Activated T-helper 17 cell treated with anti-CD3 and anti-CD28 coated beads, Interleukin-2, amount 50 U/mL, for 72 hours (primary cell): ENCODE measurements at regions not wholly inside any gene's neighbourhood (a gene's known extent, or its start where the extent isn't known, plus 50 kb on each side); places are given as distances from the start of the nearest gene placed in this dataset.
"Not testable (repeated sequence)": the region's sequence is repeated elsewhere in the genome, so short reads cannot be mapped to it uniquely, and the experiment has no call there.

Experiments used
- ATAC-seq: fragments of 150-1000 bp; cut with Tn5 transposase; replicated peaks from 2 replicates; pipeline ENCODE4 v1.10.0; 2021; ENCODE audit warnings: mild to moderate bottlenecking, moderate library complexity
- H3K27ac Mint-ChIP-seq: one replicate; pipeline ENCODE4 v1.8.0; 2022; ENCODE audit warnings: mixed read lengths
- H3K27me3 Mint-ChIP-seq: one replicate; pipeline ENCODE4 v1.8.0; 2022; ENCODE audit warnings: mixed read lengths
- H3K36me3 Mint-ChIP-seq: one replicate; pipeline ENCODE4 v1.8.0; 2022; ENCODE audit warnings: low read depth, mild to moderate bottlenecking, mixed read lengths
- H3K4me1 Mint-ChIP-seq: one replicate; pipeline ENCODE4 v1.8.0; 2022; ENCODE audit warnings: mixed read lengths
- H3K4me3 Mint-ChIP-seq: one replicate; pipeline ENCODE4 v1.8.0; 2022; ENCODE audit warnings: mild to moderate bottlenecking, mixed read lengths
- H3K9me3 Mint-ChIP-seq: one replicate; pipeline ENCODE4 v1.8.0; 2022; ENCODE audit warnings: mixed read lengths

GRCh38 chr10:64626924-64627323 lies 1105.7 kb downstream of the REEP3 start:
- ATAC-seq = no peak
- H3K36me3 Mint-ChIP-seq = no peaks in the 10 kb centered on the region

GRCh38 chr10:64630534-64630933 lies 1109.3 kb downstream of the REEP3 start:
- no peak overlapping the region for H3K27ac Mint-ChIP-seq
- H3K9me3 Mint-ChIP-seq = no peaks in the 10 kb centered on the region
- no peaks in the 10 kb centered on the region for H3K27me3 Mint-ChIP-seq
- H3K4me1 Mint-ChIP-seq = no peaks in the 10 kb centered on the region
- no peaks in the 10 kb centered on the region for H3K36me3 Mint-ChIP-seq
- no peak for ATAC-seq
- no peak overlapping the region for H3K4me3 Mint-ChIP-seq

More at GRCh38 chr10:64626924-64627323, 1105.7 kb downstream of the REEP3 start:
- Mint-ChIP-seq H3K27ac (no peak overlapping the region), H3K4me1 (no peaks in the 10 kb centered on the region), H3K4me3 (no peak overlapping the region), H3K9me3 (no peaks in the 10 kb centered on the region), H3K27me3 (no peaks in the 10 kb centered on the region)

GRCh38 chr10:64635906-64636305 lies 1114.7 kb downstream of the REEP3 start:
- no peaks in the 10 kb centered on the region for H3K36me3 Mint-ChIP-seq
- ATAC-seq = no peak

GRCh38 chr10:64636461-64636860 lies 1115.3 kb downstream of the REEP3 start:
- no peak for ATAC-seq
- Mint-ChIP-seq H3K4me1 (no peaks in the 10 kb centered on the region), H3K27me3 (no peaks in the 10 kb centered on the region), H3K27ac (no peak overlapping the region), H3K4me3 (no peak overlapping the region), H3K9me3 (no peaks in the 10 kb centered on the region), H3K36me3 (no peaks in the 10 kb centered on the region)

More at GRCh38 chr10:64635906-64636305, 1114.7 kb downstream of the REEP3 start:
- H3K27me3 Mint-ChIP-seq = no peaks in the 10 kb centered on the region
- no peaks in the 10 kb centered on the region for H3K4me1 Mint-ChIP-seq
- no peaks in the 10 kb centered on the region for H3K9me3 Mint-ChIP-seq
- no peak overlapping the region for H3K27ac Mint-ChIP-seq
- H3K4me3 Mint-ChIP-seq = no peak overlapping the region

GRCh38 chr10:64637939-64638338 lies 1116.7 kb downstream of the REEP3 start:
- no peak for ATAC-seq
- Mint-ChIP-seq H3K27ac (no peak overlapping the region), H3K36me3 (no peaks in the 10 kb centered on the region), H3K9me3 (no peaks in the 10 kb centered on the region), H3K27me3 (no peaks in the 10 kb centered on the region), H3K4me1 (no peaks in the 10 kb centered on the region), H3K4me3 (no peak overlapping the region)

- ATAC-seq = no peak
- H3K36me3 Mint-ChIP-seq = no peaks in the 10 kb centered on the region
- no peaks in the 10 kb centered on the region for H3K27me3 Mint-ChIP-seq
- no peaks in the 10 kb centered on the region for H3K4me1 Mint-ChIP-seq
- peaks cover 4% of the 10 kb centered on the region for H3K9me3 Mint-ChIP-seq
- H3K4me3 Mint-ChIP-seq = no peak overlapping the region
- H3K27ac Mint-ChIP-seq = no peak overlapping the region
Measured at GRCh38 chr10:64648915-64649314, 1127.7 kb downstream of the REEP3 start.

GRCh38 chr10:64658528-64658927 lies 1137.3 kb downstream of the REEP3 start:
- Mint-ChIP-seq H3K9me3 (peaks cover 13% of the 10 kb centered on the region), H3K27me3 (no peaks in the 10 kb centered on the region), H3K27ac (no peak overlapping the region), H3K4me1 (no peaks in the 10 kb centered on the region), H3K36me3 (no peaks in the 10 kb centered on the region), H3K4me3 (no peak overlapping the region)
- ATAC-seq = no peak

GRCh38 chr10:64659311-64659710 lies 1138.1 kb downstream of the REEP3 start:
- Mint-ChIP-seq H3K4me1 (no peaks in the 10 kb centered on the region), H3K27ac (no peak overlapping the region), H3K4me3 (no peak overlapping the region)

GRCh38 chr10:64682043-64682442 lies 1160.8 kb downstream of the REEP3 start:
- no peaks in the 10 kb centered on the region for H3K27me3 Mint-ChIP-seq
- H3K4me1 Mint-ChIP-seq = no peaks in the 10 kb centered on the region
- no peaks in the 10 kb centered on the region for H3K36me3 Mint-ChIP-seq
- H3K9me3 Mint-ChIP-seq = peaks cover 8% of the 10 kb centered on the region
- no peak overlapping the region for H3K27ac Mint-ChIP-seq
- ATAC-seq = no peak
- no peak overlapping the region for H3K4me3 Mint-ChIP-seq

More at GRCh38 chr10:64659311-64659710, 1138.1 kb downstream of the REEP3 start:
- no peaks in the 10 kb centered on the region for H3K27me3 Mint-ChIP-seq
- no peak for ATAC-seq
- H3K36me3 Mint-ChIP-seq = no peaks in the 10 kb centered on the region
- peaks cover 13% of the 10 kb centered on the region for H3K9me3 Mint-ChIP-seq

- no peaks in the 10 kb centered on the region for H3K4me1 Mint-ChIP-seq
- no peak for ATAC-seq
- no peak overlapping the region for H3K27ac Mint-ChIP-seq
- H3K9me3 Mint-ChIP-seq = no peaks in the 10 kb centered on the region
- H3K4me3 Mint-ChIP-seq = no peak overlapping the region
- no peaks in the 10 kb centered on the region for H3K36me3 Mint-ChIP-seq
- H3K27me3 Mint-ChIP-seq = no peaks in the 10 kb centered on the region
Measured at GRCh38 chr10:64690194-64690593, 1169.0 kb downstream of the REEP3 start.

GRCh38 chr10:64699244-64699643 lies 1178.0 kb downstream of the REEP3 start:
- H3K4me3 Mint-ChIP-seq = no peak overlapping the region
- H3K27me3 Mint-ChIP-seq = no peaks in the 10 kb centered on the region
- ATAC-seq = no peak
- H3K36me3 Mint-ChIP-seq = no peaks in the 10 kb centered on the region
- peaks cover 11% of the 10 kb centered on the region for H3K9me3 Mint-ChIP-seq
- no peaks in the 10 kb centered on the region for H3K4me1 Mint-ChIP-seq
- no peak overlapping the region for H3K27ac Mint-ChIP-seq

- not testable (repeated sequence) for H3K27me3 Mint-ChIP-seq, H3K27ac Mint-ChIP-seq, H3K36me3 Mint-ChIP-seq, ATAC-seq, H3K4me3 Mint-ChIP-seq, H3K4me1 Mint-ChIP-seq
- H3K9me3 Mint-ChIP-seq = peaks cover 11% of the 10 kb centered on the region
Measured at GRCh38 chr10:64702086-64702485, 1180.9 kb downstream of the REEP3 start.

- Mint-ChIP-seq H3K9me3 (peaks cover 7% of the 10 kb centered on the region), H3K27ac (no peak overlapping the region), H3K36me3 (no peaks in the 10 kb centered on the region), H3K4me3 (no peak overlapping the region), H3K27me3 (no peaks in the 10 kb centered on the region), H3K4me1 (no peaks in the 10 kb centered on the region)
- ATAC-seq = no peak
Measured at GRCh38 chr10:64708884-64709681, 1187.9 kb downstream of the REEP3 start.

GRCh38 chr10:64726466-64726865 lies 1205.3 kb downstream of the REEP3 start:
- no peak overlapping the region for H3K27ac Mint-ChIP-seq
- ATAC-seq = no peak
- no peaks in the 10 kb centered on the region for H3K9me3 Mint-ChIP-seq
- no peaks in the 10 kb centered on the region for H3K27me3 Mint-ChIP-seq
- H3K4me3 Mint-ChIP-seq = no peak overlapping the region
- H3K36me3 Mint-ChIP-seq = no peaks in the 10 kb centered on the region
- no peaks in the 10 kb centered on the region for H3K4me1 Mint-ChIP-seq

GRCh38 chr10:64731016-64731415 lies 1209.8 kb downstream of the REEP3 start:
- Mint-ChIP-seq H3K9me3 (no peaks in the 10 kb centered on the region), H3K27ac (no peak overlapping the region), H3K27me3 (no peaks in the 10 kb centered on the region), H3K36me3 (no peaks in the 10 kb centered on the region), H3K4me1 (no peaks in the 10 kb centered on the region), H3K4me3 (no peak overlapping the region)
- ATAC-seq = no peak
